GM10266 (cell line): ENCODE measurements at regions not wholly inside any gene's neighbourhood (a gene's known extent, or its start where the extent isn't known, plus 50 kb on each side); places are given as distances from the start of the nearest gene placed in this dataset.

ENCODE experiments used
- DNase-seq: peaks from one replicate; pipeline ENCODE4 v3.0.0; 2012; ENCODE audit errors: extremely low spot score
- TF ChIP-seq, protein P1 (sequence below): IDR thresholded peaks from 2 replicates; pipeline ENCODE4 v1.5.1; 2012; ENCODE audit warnings: mild to moderate bottlenecking, low read depth; ENCODE audit not compliant: control insufficient read depth, insufficient read depth; ENCODE audit errors: missing control alignments

- TF ChIP-seq, protein P1, sequence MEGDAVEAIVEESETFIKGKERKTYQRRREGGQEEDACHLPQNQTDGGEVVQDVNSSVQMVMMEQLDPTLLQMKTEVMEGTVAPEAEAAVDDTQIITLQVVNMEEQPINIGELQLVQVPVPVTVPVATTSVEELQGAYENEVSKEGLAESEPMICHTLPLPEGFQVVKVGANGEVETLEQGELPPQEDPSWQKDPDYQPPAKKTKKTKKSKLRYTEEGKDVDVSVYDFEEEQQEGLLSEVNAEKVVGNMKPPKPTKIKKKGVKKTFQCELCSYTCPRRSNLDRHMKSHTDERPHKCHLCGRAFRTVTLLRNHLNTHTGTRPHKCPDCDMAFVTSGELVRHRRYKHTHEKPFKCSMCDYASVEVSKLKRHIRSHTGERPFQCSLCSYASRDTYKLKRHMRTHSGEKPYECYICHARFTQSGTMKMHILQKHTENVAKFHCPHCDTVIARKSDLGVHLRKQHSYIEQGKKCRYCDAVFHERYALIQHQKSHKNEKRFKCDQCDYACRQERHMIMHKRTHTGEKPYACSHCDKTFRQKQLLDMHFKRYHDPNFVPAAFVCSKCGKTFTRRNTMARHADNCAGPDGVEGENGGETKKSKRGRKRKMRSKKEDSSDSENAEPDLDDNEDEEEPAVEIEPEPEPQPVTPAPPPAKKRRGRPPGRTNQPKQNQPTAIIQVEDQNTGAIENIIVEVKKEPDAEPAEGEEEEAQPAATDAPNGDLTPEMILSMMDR = no peak
- DNase-seq = no peak
Observed at GRCh38 chr13:90632184-90632583, 715.3 kb upstream of the MIR17HG start.

DNA sequence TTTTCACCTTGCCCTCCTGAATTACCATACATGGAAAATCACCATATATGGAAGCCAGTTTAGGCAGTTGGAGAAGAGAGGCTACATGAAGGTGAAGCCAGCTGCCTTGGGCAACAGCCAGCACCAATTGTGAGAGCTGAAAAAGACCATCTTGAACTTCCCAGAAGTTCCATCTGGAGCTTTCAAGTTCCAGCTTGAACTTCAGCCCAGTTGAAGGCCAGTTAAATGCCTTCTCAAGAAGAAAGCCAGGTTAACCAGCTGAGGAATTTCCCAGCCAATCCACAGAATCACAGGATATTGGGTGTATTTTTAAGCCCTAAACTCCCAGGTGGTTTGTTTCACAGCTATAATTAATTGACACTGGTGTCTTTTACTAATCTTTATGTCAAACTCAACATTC is 713.6 kb upstream of the MIR17HG start:
- no peak for DNase-seq
- TF ChIP-seq, protein P1 = no peak

DNA sequence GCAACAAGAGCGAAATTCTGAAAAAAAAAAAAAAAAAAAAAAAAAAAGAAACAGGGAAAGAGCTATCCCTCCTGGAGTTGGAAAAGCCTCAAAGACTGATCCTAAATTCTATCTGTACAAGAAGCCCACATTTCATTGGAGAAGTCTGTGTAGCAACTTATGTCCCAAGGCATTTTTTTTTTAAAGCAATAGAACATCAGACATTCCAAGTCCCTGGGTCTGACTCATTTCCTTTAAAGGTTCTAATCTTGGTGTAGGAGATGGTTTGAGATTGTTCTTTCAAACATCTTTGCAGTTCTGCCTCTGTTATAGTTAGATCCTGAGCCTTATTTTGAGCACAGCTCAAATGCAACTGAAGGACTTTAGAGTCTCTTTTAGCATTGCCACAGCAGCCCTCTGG is 706.5 kb upstream of the MIR17HG start:
- no peak for DNase-seq
- TF ChIP-seq, protein P1 = no peak

GRCh38 chr13:90641884-90642283 is 705.6 kb upstream of the MIR17HG start:
- DNase-seq = no peak
- TF ChIP-seq, protein P1 = no peak

- no peak for DNase-seq
- TF ChIP-seq, protein P1 = no peak
Observed at GRCh38 chr13:90645582-90645981, 701.9 kb upstream of the MIR17HG start.

GRCh38 chr13:90648497-90648896 is 699.0 kb upstream of the MIR17HG start:
- DNase-seq = no peak
- TF ChIP-seq, protein P1 = no peak

GRCh38 chr13:90652036-90652435 is 695.5 kb upstream of the MIR17HG start:
- TF ChIP-seq, protein P1 = no peak
- no peak for DNase-seq
